ENCODE measurements at regions not wholly inside any gene's neighbourhood (a gene's known extent, or its start where the extent isn't known, plus 50 kb on each side); places are given as distances from the start of the nearest gene placed in this dataset.

DNA sequence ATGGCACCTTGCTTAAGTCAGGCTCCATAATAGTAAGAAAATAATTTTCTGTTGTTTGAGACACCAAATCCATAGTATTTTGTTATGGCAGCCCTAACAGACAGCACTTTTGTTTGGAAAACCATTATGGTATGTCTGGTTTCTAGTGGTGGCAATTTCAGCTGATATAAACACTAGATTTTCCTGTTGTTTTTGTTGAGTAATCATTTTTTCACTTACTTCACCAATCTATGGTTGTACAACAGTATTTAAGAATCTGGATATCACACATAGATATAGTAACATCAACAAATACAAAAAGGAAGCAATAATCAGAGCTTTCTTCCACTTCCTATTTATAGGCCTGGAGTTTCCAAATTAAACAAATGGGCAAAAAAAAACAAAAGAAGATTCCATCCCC is 725.8 kb upstream of the POM121L12 start:
- Histone ChIP-seq H2BK15ac (ENCODE audit: low read length) (no peak overlapping the region), H4K5ac (ENCODE audit: insufficient read length, low read depth, low read length) (no peak overlapping the region), H3K79me2 (ENCODE audit: control insufficient read depth in 1 of 2, insufficient read depth in 2 of 2, low read length in 2 of 2) (no peaks in the 10 kb centered on the region), H3K4me1 (replicated peaks in 1 of 4; ENCODE audit: control insufficient read depth in 3 of 4, insufficient read depth in 4 of 4, low read length in 3 of 4) (no peaks in the 10 kb centered on the region), H3K18ac (ENCODE audit: extremely low read depth, low read length) (no peak overlapping the region), H3K23ac (ENCODE audit: insufficient read length) (no peak overlapping the region), H4K8ac (ENCODE audit: extremely low read depth, insufficient read depth, low read length) (no peak overlapping the region), H3K9ac (replicated peaks in 1 of 4; ENCODE audit: extremely low read depth in 1 of 4, low read depth in 3 of 4, low read length in 3 of 4) (no peak overlapping the region), H3K56ac (replicated peaks; ENCODE audit: insufficient read length, low read depth, low read length) (no peak overlapping the region), H4K91ac (replicated peaks; ENCODE audit: insufficient read length, low read length) (no peak overlapping the region), H2BK120ac (replicated peaks; ENCODE audit: low read depth, low read length) (no peak overlapping the region), H3K9me3 (ENCODE audit: insufficient read depth in 2 of 2, low read depth in 1 of 2, low read length in 1 of 2) (no peaks in the 10 kb centered on the region), H3K36me3 (ENCODE audit: control insufficient read depth in 2 of 4, insufficient read depth in 4 of 4, low read length in 3 of 4) (no peaks in the 10 kb centered on the region), H2BK5ac (ENCODE audit: low read depth, low read length) (no peak overlapping the region), H3K27ac (ENCODE audit: low read depth, low read length) (no peak overlapping the region), H2AK5ac (ENCODE audit: low read depth, low read length) (no peak overlapping the region), H4K20me1 (replicated peaks in 1 of 2; ENCODE audit: control insufficient read depth in 1 of 2, insufficient read depth in 2 of 2, low read length in 2 of 2) (no peaks in the 10 kb centered on the region), H3K23me2 (ENCODE audit: low read depth, low read length) (no peaks in the 10 kb centered on the region), H2AFZ (ENCODE audit: low read length) (no peak overlapping the region), H3K4ac (replicated peaks; ENCODE audit: insufficient read length, low read depth, low read length) (no peak overlapping the region), H3K79me1 (ENCODE audit: low read depth, low read length) (no peaks in the 10 kb centered on the region), H3K4me2 (ENCODE audit: insufficient read depth in 1 of 2, low read depth in 2 of 2, low read length in 2 of 2) (no peak overlapping the region), H3K14ac (ENCODE audit: insufficient read length) (no peak overlapping the region), H2BK20ac (ENCODE audit: low read length) (no peak overlapping the region), H3K4me3 (ENCODE audit: extremely low read depth in 1 of 4, insufficient read depth in 2 of 4, low read depth in 3 of 4, low read length in 4 of 4) (no peak overlapping the region), H2BK12ac (ENCODE audit: low read depth, low read length) (no peak overlapping the region), H3K27me3 (replicated peaks in 1 of 4; ENCODE audit: control insufficient read depth in 3 of 4, extremely low read depth in 1 of 4, insufficient read depth in 3 of 4, low read length in 3 of 4) (no peaks in the 10 kb centered on the region)
- DNase-seq (ENCODE audit: low read depth in 1 of 2, low spot score in 2 of 2) (no peak), FAIRE-seq (no peak)
- CTCF ChIA-PET (ENCODE audit: partially characterized antibody): no interaction called here
- peak; percentile 7; the same call in 1 of the 2 replicates for TF ChIP-seq MAFK (IDR thresholded peaks at IDR 0.05; ENCODE audit: low read depth, low read length)
- TF ChIP-seq SP1 (IDR thresholded peaks at IDR 0.05; ENCODE audit: low read depth, low read length): no peak
- no peak for TF ChIP-seq EZH2 (IDR thresholded peaks at IDR 0.05; ENCODE audit: low read depth, low read length, severe bottlenecking)
- TF ChIP-seq, protein P1, sequence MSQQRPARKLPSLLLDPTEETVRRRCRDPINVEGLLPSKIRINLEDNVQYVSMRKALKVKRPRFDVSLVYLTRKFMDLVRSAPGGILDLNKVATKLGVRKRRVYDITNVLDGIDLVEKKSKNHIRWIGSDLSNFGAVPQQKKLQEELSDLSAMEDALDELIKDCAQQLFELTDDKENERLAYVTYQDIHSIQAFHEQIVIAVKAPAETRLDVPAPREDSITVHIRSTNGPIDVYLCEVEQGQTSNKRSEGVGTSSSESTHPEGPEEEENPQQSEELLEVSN (IDR thresholded peaks at IDR 0.05): no peak
- no peak for TF ChIP-seq EGR1 (IDR thresholded peaks at IDR 0.05; ENCODE audit: borderline replicate concordance, low read depth, low read length)
- POLR2A ChIA-PET (ENCODE audit: partially characterized antibody): no interaction called here

Measured in H1 (cell line).